ENCODE measurements at regions not wholly inside any gene's neighbourhood (a gene's known extent, or its start where the extent isn't known, plus 50 kb on each side); places are given as distances from the start of the nearest gene placed in this dataset.

DNA sequence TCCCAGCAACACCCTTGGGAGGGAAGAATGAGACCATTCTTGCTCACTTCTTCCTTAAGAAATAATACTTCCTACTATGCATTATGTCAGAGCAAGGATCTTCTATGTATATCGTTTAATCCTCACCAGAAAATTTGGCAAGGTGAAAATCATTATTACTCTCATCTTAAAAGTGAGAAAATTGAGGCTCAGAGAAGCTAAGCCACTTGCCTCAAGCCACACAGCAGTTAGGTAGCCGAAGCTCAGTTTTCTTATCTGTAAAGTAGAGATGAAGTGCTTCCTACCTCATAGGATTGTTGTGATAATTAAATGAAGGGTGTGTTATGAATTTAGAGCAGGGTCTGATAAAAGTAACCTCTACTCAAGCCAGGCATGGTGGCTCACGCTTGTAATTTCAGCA is 368.9 kb upstream of the ASIC2 start:
- no peak for DNase-seq (ENCODE audit: low spot score)
- no peak for TF ChIP-seq CTCF (IDR thresholded peaks at IDR 0.05; ENCODE audit: extremely low read depth, missing control alignments)

DNA sequence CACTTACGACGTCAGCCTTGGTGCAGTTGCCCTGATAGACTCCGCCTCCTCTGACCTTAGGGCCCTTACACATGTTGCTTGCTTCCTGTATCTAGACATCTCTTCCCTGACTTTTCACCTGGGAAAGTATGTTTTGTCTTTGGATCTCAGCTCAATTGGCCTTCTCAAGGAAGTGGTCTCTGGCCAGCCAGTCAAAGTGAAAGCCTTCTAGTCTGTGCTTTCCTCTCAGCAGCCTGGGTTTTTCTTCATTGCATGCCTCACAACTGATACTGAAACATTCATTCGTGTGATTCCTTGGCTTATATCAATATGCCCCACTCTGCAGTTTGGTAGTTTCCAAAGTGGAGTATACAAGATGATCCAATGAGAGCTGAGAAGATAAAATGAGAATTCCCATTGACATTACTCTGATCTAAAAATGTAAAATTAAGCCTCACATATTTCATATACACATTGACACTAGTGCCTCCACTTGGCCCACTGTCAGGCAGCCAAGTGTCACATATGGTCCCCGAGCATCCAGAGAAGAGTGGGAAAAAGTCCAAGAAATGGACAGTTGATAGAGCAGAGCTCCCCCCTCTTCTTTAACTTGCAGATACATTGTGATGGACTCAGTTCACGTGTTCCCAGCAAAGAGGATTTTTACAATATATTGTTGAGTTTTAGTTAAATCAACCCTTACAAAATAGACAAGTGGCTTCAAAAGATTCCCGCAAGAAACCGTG is 371.2 kb upstream of the ASIC2 start:
- TF ChIP-seq CTCF (IDR thresholded peaks at IDR 0.05; ENCODE audit: extremely low read depth, missing control alignments): no peak

GRCh38 chr17:33667052-33667509 is 374.0 kb upstream of the ASIC2 start:
- DNase-seq (ENCODE audit: low spot score): no peak
- no peak for TF ChIP-seq CTCF (IDR thresholded peaks at IDR 0.05; ENCODE audit: extremely low read depth, missing control alignments)

More for the DNA sequence above, 371.2 kb upstream of the ASIC2 start:
- DNase-seq (ENCODE audit: low spot score): no peak

GRCh38 chr17:33667671-33668070 is 374.6 kb upstream of the ASIC2 start:
- no peak for TF ChIP-seq CTCF (IDR thresholded peaks at IDR 0.05; ENCODE audit: extremely low read depth, missing control alignments)
- no peak for DNase-seq (ENCODE audit: low spot score)

- no peak for TF ChIP-seq CTCF (IDR thresholded peaks at IDR 0.05; ENCODE audit: extremely low read depth, missing control alignments)
- DNase-seq (ENCODE audit: low spot score): no peak
Observed at GRCh38 chr17:33668516-33668915, 375.4 kb upstream of the ASIC2 start.

GRCh38 chr17:33671491-33671890 is 378.4 kb upstream of the ASIC2 start:
- DNase-seq (ENCODE audit: low spot score): no peak
- no peak for TF ChIP-seq CTCF (IDR thresholded peaks at IDR 0.05; ENCODE audit: extremely low read depth, missing control alignments)

DNA sequence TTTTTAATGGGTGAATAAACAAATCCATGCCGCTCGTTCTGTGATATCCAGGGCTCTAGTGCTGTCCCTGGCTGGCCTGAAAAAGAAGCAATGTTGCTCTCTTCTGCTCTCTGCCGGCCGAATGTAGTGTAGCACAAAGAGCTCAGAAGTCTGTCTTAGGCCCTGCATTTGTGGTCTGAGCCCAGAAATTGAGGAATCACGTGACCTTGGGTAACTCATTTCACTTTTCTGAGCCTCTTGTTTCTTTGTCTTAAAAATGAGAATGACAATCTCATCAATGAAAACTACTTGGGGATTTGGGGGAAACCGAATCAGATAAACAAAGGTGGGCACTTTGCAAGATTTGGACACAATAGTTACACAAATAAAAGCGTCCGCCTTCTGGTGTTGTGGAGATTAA is 381.6 kb upstream of the ASIC2 start:
- TF ChIP-seq CTCF (IDR thresholded peaks at IDR 0.05; ENCODE audit: extremely low read depth, missing control alignments): peak; percentile 67
- peak; percentile 65 for DNase-seq (ENCODE audit: low spot score)
